ENCODE measurements at regions not wholly inside any gene's neighbourhood (a gene's known extent, or its start where the extent isn't known, plus 50 kb on each side); places are given as distances from the start of the nearest gene placed in this dataset.

DNA sequence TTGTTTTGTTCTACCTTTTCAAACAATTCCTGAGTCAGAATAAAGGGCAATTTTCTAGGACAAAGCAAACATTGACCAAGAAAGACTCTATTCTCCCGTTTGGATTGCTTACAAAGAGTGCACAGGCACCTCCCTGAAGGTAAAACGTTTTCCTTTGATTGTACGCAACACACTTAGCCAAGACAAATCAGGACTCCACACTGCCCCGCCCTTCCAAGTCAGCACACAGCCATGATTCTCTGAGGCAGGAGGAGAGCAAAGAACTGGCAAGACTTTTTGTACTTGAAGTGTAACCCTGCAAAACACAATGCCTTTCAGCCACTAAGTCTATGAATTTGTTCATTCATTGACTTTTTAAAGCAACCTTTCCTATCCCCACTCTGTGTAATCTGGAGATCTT, 85.0 kb upstream of the FAM180A start:
- in situ Hi-C loops (cut with HindIII; ENCODE audit: low sequenced_read_pairs), result loop anchor here (25.0 kb wide), 1 partner anchor 179 kb away; no protein-coding TSS in a partner anchor

DNA sequence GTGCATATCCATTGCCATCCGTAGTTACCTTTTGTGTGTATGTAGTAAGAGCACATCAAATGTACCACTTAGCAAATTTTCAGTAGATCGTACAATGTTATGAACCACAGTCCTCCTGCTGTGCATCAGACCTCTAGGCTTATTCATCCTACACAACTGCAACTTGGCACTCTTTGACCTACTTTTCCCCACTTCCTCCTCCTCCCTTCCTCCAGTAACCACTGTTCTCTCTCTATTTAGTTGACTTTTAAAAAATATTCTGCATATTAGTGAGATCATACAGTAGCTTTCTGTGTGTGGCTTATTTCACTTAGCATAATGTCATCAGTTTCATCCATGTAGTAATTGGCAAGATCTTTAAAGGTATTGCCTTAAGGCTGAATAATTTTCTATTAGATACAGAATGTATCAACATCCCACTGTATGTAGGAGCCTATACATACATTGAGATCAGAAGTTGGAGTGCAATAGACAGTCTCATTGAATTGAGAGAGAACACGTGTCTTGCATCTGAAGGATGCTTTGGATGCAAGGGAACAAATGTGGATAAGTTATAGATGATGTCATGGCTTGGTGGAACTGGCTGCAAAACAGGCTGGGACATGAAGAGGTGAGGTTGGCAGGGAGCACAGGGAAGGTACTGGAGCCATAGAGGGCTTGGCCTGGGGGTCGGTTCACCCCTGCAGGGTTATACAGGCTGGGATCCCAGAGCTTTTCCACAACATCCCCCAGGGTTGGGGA, 83.0 kb upstream of the FAM180A start:
- in situ Hi-C loops (cut with HindIII; ENCODE audit: low sequenced_read_pairs), result loop anchor here (25.0 kb wide), 1 partner anchor 181 kb away; no protein-coding TSS in a partner anchor

- in situ Hi-C loops (cut with HindIII; ENCODE audit: low sequenced_read_pairs), result loop anchor here (25.0 kb wide), 1 partner anchor 184 kb away; no protein-coding TSS in a partner anchor
These were observed 80.0 kb upstream of the FAM180A start for GRCh38 chr7:135828604-135829003.

- in situ Hi-C loops (cut with HindIII; ENCODE audit: low sequenced_read_pairs), result loop anchor here (25.0 kb wide), 1 partner anchor 185 kb away; no protein-coding TSS in a partner anchor
These were observed 78.8 kb upstream of the FAM180A start for GRCh38 chr7:135827391-135827790.

DNA sequence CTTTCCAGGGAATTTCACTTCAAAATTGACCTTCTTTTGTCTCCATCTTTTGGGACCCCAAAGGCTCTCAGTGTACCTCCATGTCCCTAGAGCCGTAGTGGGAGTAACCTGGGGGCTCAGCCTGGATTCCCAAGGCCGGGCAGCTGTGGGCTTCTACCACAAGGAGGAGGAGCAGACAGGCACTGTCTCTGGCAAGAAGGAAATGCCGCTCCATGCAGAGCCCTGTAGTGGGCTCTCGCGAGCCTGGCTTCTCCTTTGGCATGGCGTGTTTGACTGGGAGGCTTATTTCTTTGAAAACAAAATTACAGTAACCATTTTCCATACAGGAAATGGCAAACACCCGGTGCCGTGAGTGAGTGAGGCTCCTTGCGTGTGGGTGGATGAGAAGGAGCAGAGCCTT, 76.8 kb upstream of the FAM180A start:
- in situ Hi-C loops (cut with HindIII; ENCODE audit: low sequenced_read_pairs), result loop anchor here (25.0 kb wide), 1 partner anchor 187 kb away; no protein-coding TSS in a partner anchor

DNA sequence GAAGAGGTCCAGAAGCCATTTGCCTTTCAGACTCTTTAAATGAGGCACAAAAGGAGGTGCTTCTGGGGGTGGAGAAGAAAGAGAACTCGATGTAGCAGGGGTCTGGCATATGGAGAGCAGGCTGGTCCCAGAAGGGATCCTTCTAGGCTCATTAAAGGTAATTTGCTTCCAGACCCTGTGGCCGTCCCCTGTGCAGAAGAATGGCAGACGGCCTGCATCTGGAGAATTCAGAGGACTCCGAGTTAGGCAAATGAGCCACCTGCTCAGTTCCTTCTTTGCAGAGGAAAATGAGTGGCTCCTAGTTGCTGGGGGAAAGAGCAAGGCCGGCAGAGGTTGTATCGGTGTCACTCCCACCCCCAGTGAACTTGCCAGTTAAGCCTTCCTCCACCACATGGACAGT, 73.8 kb upstream of the FAM180A start:
- in situ Hi-C loops (cut with HindIII; ENCODE audit: low sequenced_read_pairs), result no loop called here

GRCh38 chr7:135817583-135817982, 69.0 kb upstream of the FAM180A start:
- in situ Hi-C loops (cut with HindIII; ENCODE audit: low sequenced_read_pairs), result no loop called here

DNA sequence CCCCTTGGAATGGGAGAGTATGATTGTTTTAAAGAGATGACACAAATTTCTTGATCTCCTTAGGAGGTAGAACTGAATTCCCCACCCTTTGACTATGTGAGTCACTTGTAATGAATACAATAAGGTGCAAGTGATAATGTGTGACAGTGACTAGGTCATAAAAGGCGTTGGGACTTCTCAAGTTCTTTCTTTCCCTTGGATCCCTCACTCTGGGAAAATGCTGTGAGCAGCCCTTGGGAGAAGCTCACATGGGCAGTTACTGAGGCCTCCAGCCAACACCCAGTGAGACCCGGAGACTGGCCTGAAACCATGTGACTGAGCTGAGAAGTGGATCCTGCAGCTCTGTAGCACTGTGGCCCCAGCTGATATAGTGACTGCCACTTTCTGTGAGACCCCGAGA, 66.4 kb upstream of the FAM180A start:
- in situ Hi-C loops (cut with HindIII; ENCODE audit: low sequenced_read_pairs), result no loop called here

DNA sequence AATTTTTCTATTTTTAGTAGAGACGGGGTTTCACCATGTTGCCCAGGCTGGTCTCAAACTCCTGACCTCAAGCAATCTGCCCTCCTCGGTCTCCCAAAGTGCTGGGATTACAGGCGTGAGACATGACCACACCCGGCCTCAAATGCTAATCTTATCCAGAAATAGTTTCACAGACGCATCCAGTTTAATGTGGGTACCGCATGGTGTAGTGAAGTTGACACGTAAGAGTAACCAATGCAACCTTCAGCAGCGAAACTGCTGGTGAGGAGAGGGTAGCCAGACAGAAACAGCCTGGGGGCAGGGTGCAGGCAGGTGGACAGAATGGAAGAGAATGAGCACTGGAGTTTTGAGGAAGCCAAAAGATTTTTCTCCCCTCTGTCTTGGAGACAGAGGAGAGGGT, 63.5 kb upstream of the FAM180A start:
- in situ Hi-C loops (cut with HindIII; ENCODE audit: low sequenced_read_pairs), result no loop called here

- in situ Hi-C loops (cut with HindIII; ENCODE audit: low sequenced_read_pairs), result no loop called here
These were observed 62.9 kb upstream of the FAM180A start for GRCh38 chr7:135811506-135811905.

GRCh38 chr7:135808206-135808605, 59.6 kb upstream of the FAM180A start:
- in situ Hi-C loops (cut with HindIII; ENCODE audit: low sequenced_read_pairs), result no loop called here

DNA sequence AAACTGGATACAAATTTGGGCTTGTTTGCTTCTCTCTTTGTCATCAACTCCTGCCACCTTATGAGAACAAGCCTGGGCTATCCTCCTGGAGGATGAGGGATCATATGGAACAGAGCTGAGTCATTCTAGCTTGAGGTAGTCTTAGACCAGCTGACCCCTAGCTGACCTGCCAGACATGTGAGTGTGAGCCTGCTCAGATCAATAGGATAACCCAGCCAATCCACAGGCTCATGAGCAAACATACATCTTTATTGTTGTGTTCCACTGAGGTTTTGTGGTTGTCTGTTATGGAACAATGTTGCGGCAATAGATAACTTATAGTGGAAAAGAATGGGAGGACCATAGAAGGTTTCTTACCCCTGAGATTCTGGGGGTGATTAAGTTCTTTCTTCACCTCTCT, 54.5 kb upstream of the FAM180A start:
- in situ Hi-C loops (cut with HindIII; ENCODE audit: low sequenced_read_pairs), result no loop called here

DNA sequence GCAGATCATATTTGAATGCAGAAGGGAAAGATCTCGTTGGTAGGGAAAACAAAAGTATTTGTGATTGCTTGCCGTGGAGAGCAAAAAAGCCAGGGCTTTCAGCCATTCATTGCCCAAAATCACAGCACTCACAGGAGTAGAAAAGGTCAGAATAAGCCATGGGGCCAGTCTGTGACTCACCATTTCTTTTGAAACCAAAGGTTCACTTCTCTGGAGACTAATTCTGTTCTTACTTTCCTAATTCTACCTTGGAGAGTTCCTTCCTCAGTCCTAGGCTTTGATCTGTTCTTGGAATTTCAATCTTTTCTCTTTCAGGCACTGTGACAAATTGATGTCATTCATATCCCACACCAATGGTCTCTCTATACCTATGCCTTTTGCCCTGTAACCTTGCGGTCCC, 54.1 kb upstream of the FAM180A start:
- in situ Hi-C loops (cut with HindIII; ENCODE audit: low sequenced_read_pairs), result no loop called here

- in situ Hi-C loops (cut with HindIII; ENCODE audit: low sequenced_read_pairs), result no loop called here
These were observed 53.3 kb upstream of the FAM180A start for GRCh38 chr7:135801877-135802276.

- in situ Hi-C loops (cut with HindIII; ENCODE audit: low sequenced_read_pairs), result no loop called here
These were observed 52.6 kb upstream of the FAM180A start for GRCh38 chr7:135801045-135801693.

DNA sequence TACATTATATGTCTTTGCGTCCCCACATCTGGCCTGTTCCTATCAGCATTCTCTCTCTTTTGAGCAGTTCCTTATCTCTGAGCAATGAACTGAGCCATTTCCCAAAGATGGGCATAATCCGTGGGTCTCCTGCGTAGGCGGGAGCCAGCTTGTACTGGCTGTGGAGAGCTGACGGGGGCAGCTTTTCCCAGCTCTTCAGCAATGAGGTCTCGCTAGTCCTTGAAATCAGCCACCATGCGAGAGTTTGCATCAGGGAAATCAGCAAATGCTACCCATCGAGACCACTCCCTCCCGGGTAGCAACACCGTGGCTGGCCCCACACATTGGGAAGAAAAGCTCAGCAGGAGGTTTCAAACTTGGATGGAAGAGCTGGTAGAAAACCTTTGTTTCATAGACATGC, 51.9 kb upstream of the FAM180A start:
- in situ Hi-C loops (cut with HindIII; ENCODE audit: low sequenced_read_pairs), result no loop called here

- in situ Hi-C loops (cut with HindIII; ENCODE audit: low sequenced_read_pairs), result no loop called here
These were observed 51.3 kb upstream of the FAM180A start for GRCh38 chr7:135799881-135800280.

All from endothelial cell of hepatic sinusoid (primary cell).